ENCODE measurements at regions not wholly inside any gene's neighbourhood (a gene's known extent, or its start where the extent isn't known, plus 50 kb on each side); places are given as distances from the start of the nearest gene placed in this dataset.

DNA sequence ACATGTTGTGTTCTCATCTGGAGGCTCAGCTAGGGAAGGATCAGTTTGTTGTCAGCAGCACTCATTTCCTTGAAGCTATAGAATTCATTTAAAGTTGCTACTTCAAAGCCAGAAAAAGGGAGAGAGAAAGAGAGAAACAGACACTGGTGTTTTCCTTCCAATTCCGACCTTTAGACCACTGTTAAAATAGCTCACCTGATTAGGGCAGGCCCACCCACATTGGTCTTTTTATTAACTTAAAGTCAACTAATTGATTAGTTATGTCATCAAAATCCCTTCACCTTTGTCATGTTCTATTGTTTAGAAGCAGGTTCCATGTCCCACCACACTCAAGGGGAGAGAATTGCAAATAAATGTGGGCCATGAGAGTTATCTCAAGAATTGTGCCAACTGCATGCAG lies 560.2 kb downstream of the PCDH17 start:
- no peak for TF ChIP-seq TCF12 (IDR thresholded peaks at IDR 0.05; ENCODE audit: low read depth, low read length)
- TF ChIP-seq, protein P1, sequence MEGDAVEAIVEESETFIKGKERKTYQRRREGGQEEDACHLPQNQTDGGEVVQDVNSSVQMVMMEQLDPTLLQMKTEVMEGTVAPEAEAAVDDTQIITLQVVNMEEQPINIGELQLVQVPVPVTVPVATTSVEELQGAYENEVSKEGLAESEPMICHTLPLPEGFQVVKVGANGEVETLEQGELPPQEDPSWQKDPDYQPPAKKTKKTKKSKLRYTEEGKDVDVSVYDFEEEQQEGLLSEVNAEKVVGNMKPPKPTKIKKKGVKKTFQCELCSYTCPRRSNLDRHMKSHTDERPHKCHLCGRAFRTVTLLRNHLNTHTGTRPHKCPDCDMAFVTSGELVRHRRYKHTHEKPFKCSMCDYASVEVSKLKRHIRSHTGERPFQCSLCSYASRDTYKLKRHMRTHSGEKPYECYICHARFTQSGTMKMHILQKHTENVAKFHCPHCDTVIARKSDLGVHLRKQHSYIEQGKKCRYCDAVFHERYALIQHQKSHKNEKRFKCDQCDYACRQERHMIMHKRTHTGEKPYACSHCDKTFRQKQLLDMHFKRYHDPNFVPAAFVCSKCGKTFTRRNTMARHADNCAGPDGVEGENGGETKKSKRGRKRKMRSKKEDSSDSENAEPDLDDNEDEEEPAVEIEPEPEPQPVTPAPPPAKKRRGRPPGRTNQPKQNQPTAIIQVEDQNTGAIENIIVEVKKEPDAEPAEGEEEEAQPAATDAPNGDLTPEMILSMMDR (IDR thresholded peaks at IDR 0.05 in 2 of 3, conservative IDR thresholded peaks at IDR 0.05 in 1 of 3; ENCODE audit: control insufficient read depth in 2 of 3, extremely low read depth in 1 of 3, insufficient read depth in 1 of 3, low read depth in 3 of 3, low read length in 3 of 3) = no peak
- no peak for TF ChIP-seq SMAD1 (IDR thresholded peaks at IDR 0.05; ENCODE audit: low read depth, partially characterized antibody)
- TF ChIP-seq JUND (IDR thresholded peaks at IDR 0.05; ENCODE audit: low read depth, low read length) = no peak
- TF ChIP-seq JUNB (IDR thresholded peaks at IDR 0.05) = no peak
- TF ChIP-seq, protein P2, sequence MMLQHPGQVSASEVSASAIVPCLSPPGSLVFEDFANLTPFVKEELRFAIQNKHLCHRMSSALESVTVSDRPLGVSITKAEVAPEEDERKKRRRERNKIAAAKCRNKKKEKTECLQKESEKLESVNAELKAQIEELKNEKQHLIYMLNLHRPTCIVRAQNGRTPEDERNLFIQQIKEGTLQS (IDR thresholded peaks at IDR 0.05; ENCODE audit: borderline replicate concordance, extremely low read depth, low read depth, low read length) = no peak
